ENCODE measurements at regions not wholly inside any gene's neighbourhood (a gene's known extent, or its start where the extent isn't known, plus 50 kb on each side); places are given as distances from the start of the nearest gene placed in this dataset.

DNA sequence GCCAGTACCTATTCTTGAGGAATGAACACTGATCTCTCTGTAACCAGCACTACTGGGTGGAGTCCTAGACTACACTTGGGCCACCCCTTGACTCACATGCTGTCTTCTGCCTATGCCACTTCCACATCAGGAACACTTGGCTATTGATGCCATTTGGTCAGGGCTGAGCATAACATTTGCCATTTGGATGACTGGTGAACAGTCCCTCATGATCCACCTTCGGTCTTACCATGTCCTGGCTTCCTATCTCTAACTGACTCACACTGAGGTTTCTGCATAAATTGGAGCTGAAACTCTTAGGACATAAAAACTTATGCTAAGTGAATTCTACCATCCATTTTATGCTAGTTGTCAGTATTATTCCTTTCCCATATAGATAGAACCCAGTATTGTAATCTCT lies 91.7 kb upstream of the PELI2 start:
- DNase-seq, result no peak
- H3K27me3 Mint-ChIP-seq, result peaks cover 10 to 34% of the 10 kb centered on the region in 2 donors
- H3K9me3 Mint-ChIP-seq, result no peaks in the 10 kb centered on the region
- Histone ChIP-seq H3K27me3 (ENCODE audit: insufficient read depth, low read length, poor library complexity, severe bottlenecking) (no peaks in the 10 kb centered on the region), H3K4me1 (ENCODE audit: insufficient read depth, low read length) (no peaks in the 10 kb centered on the region), H3K9me3 (ENCODE audit: low read length) (no peaks in the 10 kb centered on the region), H3K27ac (ENCODE audit: low read depth, low read length) (no peak overlapping the region), H3K36me3 (ENCODE audit: insufficient read depth, low read length) (no peaks in the 10 kb centered on the region), H3K4me3 (ENCODE audit: low read length) (no peak overlapping the region)
- ChIA-PET CTCF (no interaction called here), POLR2A (no interaction called here)
- no peaks in the 10 kb centered on the region for H3K36me3 Mint-ChIP-seq
- H3K4me1 Mint-ChIP-seq, result no peaks in the 10 kb centered on the region
- no peak overlapping the region for H3K4me3 Mint-ChIP-seq
- H3K27ac Mint-ChIP-seq, result no peak overlapping the region

DNA sequence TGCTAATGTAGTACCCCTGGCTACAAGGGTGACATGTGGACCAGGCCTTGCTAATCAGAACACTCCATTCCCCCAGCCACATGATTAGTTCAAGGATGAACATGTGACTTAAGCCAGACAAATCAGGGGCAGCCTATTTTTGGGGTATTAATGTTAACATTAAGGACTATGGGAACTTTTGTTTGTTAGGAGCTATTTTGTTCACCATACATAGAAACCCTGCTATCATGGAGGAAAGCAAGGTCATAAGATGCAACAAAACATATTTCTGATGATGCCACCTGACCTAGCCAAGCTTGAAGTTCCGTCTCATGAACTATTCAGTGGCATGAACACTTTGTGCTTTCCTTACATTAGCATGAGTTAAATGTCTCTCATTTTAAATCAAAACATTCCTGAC lies 90.8 kb upstream of the PELI2 start:
- H3K9me3 ChIP-seq (ENCODE audit: low read length), result no peaks in the 10 kb centered on the region
- no peak overlapping the region for H3K27ac ChIP-seq (ENCODE audit: low read depth, low read length)
- H3K4me1 ChIP-seq (ENCODE audit: insufficient read depth, low read length), result no peaks in the 10 kb centered on the region
- ChIA-PET CTCF (interaction anchor here (1.1 kb wide), 1 partner anchor 9 kb away, joined by 3 read pairs; no protein-coding TSS in a partner anchor), POLR2A (no interaction called here)
- no peak overlapping the region for H3K4me3 ChIP-seq (ENCODE audit: low read length)
- no peak for DNase-seq
- Mint-ChIP-seq H3K4me3 (no peak overlapping the region), H3K36me3 (no peaks in the 10 kb centered on the region), H3K9me3 (no peaks in the 10 kb centered on the region), H3K4me1 (no peaks in the 10 kb centered on the region), H3K27ac (no peak overlapping the region), H3K27me3 (peaks cover 8 to 30% of the 10 kb centered on the region in 2 donors)
- H3K36me3 ChIP-seq (ENCODE audit: insufficient read depth, low read length), result no peaks in the 10 kb centered on the region
- H3K27me3 ChIP-seq (ENCODE audit: insufficient read depth, low read length, poor library complexity, severe bottlenecking), result no peaks in the 10 kb centered on the region

DNA sequence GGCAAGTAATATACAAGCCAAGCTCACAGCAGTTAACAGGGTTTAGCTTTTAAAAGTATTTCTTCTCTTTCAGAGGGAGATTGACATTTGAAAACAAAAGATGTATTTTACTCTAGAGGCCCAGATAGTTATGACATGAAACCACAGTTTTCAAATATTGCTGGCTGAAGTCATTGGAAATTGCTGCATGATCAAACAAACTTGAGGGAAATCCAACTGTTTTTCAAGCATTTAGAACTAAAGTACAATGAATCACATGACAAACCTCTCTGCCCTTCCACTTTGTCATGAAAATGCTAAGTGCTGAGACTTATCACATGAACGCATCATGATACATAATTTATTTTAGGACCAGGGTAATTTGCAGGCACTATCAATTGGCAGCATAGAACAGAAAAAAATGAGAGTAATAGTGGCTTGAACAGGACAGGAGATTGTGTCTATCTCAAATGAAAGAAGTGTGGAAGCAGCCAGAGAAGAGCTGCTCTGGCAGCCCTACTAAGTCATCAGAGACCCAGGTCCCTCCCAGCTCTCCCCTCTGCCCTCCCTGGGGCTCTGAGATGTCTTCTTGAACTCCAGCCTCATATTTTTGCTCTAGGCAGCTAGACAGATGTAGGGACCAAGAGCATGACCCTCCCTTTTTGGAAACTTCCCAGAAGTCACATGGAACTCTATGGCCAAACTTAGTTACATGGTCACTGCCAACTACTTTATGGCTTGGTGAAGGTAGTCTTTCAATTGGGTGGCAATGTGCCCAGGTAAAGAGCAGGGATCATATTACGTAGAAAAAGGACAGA lies 90.1 kb upstream of the PELI2 start:
- no peaks in the 10 kb centered on the region for H3K36me3 Mint-ChIP-seq

DNA sequence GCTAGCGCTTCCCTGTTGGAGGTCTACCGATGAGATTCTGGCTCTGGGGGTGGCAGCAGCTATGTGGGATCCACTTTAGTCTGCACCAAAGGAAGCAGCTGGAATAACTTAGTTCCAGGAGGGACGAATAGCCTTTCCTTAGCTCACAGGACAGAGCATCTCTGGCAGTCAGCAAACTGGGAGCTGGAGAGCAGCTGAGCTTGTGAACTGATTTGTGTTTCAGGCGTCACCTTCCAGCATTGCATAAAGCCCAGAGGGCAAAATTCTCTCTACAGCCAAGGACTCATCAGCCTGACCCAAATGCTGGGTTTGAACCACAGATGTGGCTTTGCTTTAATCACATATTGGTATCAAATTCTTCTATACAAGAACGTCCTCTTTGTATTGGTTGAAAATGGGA lies 81.9 kb upstream of the PELI2 start:
- Histone ChIP-seq H3K9me3 (ENCODE audit: low read length) (no peaks in the 10 kb centered on the region), H3K36me3 (ENCODE audit: insufficient read depth, low read length) (no peaks in the 10 kb centered on the region), H3K4me3 (ENCODE audit: low read length) (no peak overlapping the region), H3K27ac (ENCODE audit: low read depth, low read length) (no peak overlapping the region), H3K4me1 (ENCODE audit: insufficient read depth, low read length) (no peaks in the 10 kb centered on the region), H3K27me3 (ENCODE audit: insufficient read depth, low read length, poor library complexity, severe bottlenecking) (no peaks in the 10 kb centered on the region)
- ChIA-PET CTCF (interaction anchor here (0.9 kb wide), 1 partner anchor 9 kb away, joined by 3 read pairs; no protein-coding TSS in a partner anchor), POLR2A (no interaction called here)
- Mint-ChIP-seq H3K4me1 (no peaks in the 10 kb centered on the region), H3K36me3 (no peaks in the 10 kb centered on the region), H3K27me3 (peaks cover 11 to 19% of the 10 kb centered on the region in 2 donors), H3K4me3 (no peak overlapping the region), H3K9me3 (no peaks in the 10 kb centered on the region), H3K27ac (no peak overlapping the region)
- DNase-seq, result no peak

More for the DNA sequence above, 90.1 kb upstream of the PELI2 start:
- peaks cover 8 to 28% of the 10 kb centered on the region in 2 donors for H3K27me3 Mint-ChIP-seq
- Histone ChIP-seq H3K4me1 (ENCODE audit: insufficient read depth, low read length) (no peaks in the 10 kb centered on the region), H3K9me3 (ENCODE audit: low read length) (no peaks in the 10 kb centered on the region), H3K27me3 (ENCODE audit: insufficient read depth, low read length, poor library complexity, severe bottlenecking) (no peaks in the 10 kb centered on the region), H3K36me3 (ENCODE audit: insufficient read depth, low read length) (no peaks in the 10 kb centered on the region), H3K4me3 (ENCODE audit: low read length) (no peak overlapping the region), H3K27ac (ENCODE audit: low read depth, low read length) (no peak overlapping the region)
- H3K27ac Mint-ChIP-seq, result no peak overlapping the region
- no peaks in the 10 kb centered on the region for H3K9me3 Mint-ChIP-seq
- CTCF ChIA-PET, result interaction anchor here (1.1 kb wide), 1 partner anchor 8 kb away, joined by 3 read pairs; no protein-coding TSS in a partner anchor
- no peak for DNase-seq
- POLR2A ChIA-PET, result no interaction called here
- H3K4me3 Mint-ChIP-seq, result no peak overlapping the region
- H3K4me1 Mint-ChIP-seq, result no peaks in the 10 kb centered on the region

DNA sequence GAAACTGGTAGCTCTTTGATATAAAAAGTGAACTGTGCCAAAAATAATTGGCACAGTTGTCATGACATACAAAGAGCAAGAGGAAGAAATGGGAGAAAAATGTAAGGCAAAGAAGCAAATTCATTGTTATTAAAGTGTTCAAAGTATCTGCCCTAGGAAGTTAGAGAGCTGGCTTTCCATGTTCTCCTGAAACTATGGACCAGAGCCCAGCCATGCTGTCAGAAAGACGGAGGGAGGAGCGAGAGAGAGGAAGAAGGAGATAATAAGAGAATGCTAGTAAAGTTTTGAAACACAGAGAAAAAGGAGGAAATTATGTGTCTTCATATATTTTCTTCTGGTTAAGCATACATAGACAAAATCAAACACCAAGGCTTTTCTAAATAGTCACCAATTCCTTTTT lies 78.1 kb upstream of the PELI2 start:
- H3K27ac Mint-ChIP-seq, result no peak overlapping the region
- no peaks in the 10 kb centered on the region for H3K9me3 Mint-ChIP-seq
- no peak overlapping the region for H3K4me3 ChIP-seq (ENCODE audit: low read length)
- H3K36me3 ChIP-seq (ENCODE audit: insufficient read depth, low read length), result no peaks in the 10 kb centered on the region
- peaks cover 8 to 41% of the 10 kb centered on the region in 2 donors for H3K27me3 Mint-ChIP-seq
- POLR2A ChIA-PET, result no interaction called here
- no peaks in the 10 kb centered on the region for H3K27me3 ChIP-seq (ENCODE audit: insufficient read depth, low read length, poor library complexity, severe bottlenecking)
- H3K36me3 Mint-ChIP-seq, result no peaks in the 10 kb centered on the region
- no peak overlapping the region for H3K4me3 Mint-ChIP-seq
- no peaks in the 10 kb centered on the region for H3K4me1 Mint-ChIP-seq
- CTCF ChIA-PET, result no interaction called here
- H3K4me1 ChIP-seq (ENCODE audit: insufficient read depth, low read length), result no peaks in the 10 kb centered on the region
- no peak for DNase-seq
- H3K9me3 ChIP-seq (ENCODE audit: low read length), result no peaks in the 10 kb centered on the region
- no peak overlapping the region for H3K27ac ChIP-seq (ENCODE audit: low read depth, low read length)

DNA sequence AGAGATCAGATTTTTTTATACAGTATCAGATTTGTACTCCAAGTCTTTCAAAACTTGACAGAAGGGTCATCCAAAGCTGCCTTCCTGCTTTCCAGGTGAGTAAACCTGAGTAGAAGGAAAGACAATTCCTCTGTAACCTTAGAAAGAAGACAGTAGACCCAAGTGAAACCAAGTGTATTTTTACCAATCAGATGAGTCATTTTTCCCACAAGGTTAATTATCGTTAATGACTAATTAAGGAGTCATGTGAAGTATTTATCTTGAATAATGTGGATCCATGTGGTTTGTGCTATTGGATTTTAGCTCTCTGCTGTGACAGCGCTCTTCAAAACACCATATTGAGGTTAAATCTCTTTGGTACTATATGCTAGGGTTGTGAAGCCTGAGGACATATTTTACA lies 74.0 kb upstream of the PELI2 start:
- Histone ChIP-seq H3K9me3 (ENCODE audit: low read length) (no peaks in the 10 kb centered on the region), H3K36me3 (ENCODE audit: insufficient read depth, low read length) (no peaks in the 10 kb centered on the region), H3K27ac (ENCODE audit: low read depth, low read length) (no peak overlapping the region), H3K4me3 (ENCODE audit: low read length) (no peak overlapping the region), H3K4me1 (ENCODE audit: insufficient read depth, low read length) (no peaks in the 10 kb centered on the region), H3K27me3 (ENCODE audit: insufficient read depth, low read length, poor library complexity, severe bottlenecking) (no peaks in the 10 kb centered on the region)
- CTCF ChIA-PET, result no interaction called here
- no peak for DNase-seq
- POLR2A ChIA-PET, result no interaction called here
- H3K36me3 Mint-ChIP-seq, result no peaks in the 10 kb centered on the region
- peaks cover 0 to 31% of the 10 kb centered on the region in 2 donors for H3K27me3 Mint-ChIP-seq
- no peak overlapping the region for H3K4me3 Mint-ChIP-seq
- no peak overlapping the region for H3K27ac Mint-ChIP-seq
- no peaks in the 10 kb centered on the region for H3K9me3 Mint-ChIP-seq
- no peaks in the 10 kb centered on the region for H3K4me1 Mint-ChIP-seq

DNA sequence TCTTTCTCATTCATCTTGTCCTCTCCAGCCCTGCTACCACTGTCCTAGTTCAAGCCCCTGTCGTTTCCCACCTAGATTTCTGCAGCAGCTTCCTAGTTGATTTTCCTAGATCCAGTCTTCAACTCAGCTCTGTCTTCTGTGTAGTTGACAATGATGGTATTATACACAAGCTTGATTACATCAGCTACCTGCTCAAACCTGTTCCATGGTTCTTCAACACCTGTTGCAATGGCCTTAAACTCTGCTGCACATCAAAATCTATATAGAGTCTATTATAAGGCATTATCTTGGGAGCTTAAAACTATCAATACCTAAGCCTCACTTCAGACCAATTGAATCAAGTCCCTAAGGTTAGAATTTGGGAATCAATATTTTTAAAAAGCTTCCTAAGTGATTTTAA lies 71.7 kb upstream of the PELI2 start:
- Histone ChIP-seq H3K4me1 (ENCODE audit: insufficient read depth, low read length) (no peaks in the 10 kb centered on the region), H3K27ac (ENCODE audit: low read depth, low read length) (no peak overlapping the region), H3K36me3 (ENCODE audit: insufficient read depth, low read length) (no peaks in the 10 kb centered on the region), H3K4me3 (ENCODE audit: low read length) (no peak overlapping the region), H3K27me3 (ENCODE audit: insufficient read depth, low read length, poor library complexity, severe bottlenecking) (no peaks in the 10 kb centered on the region), H3K9me3 (ENCODE audit: low read length) (no peaks in the 10 kb centered on the region)
- H3K9me3 Mint-ChIP-seq, result no peaks in the 10 kb centered on the region
- CTCF ChIA-PET, result no interaction called here
- no peak overlapping the region for H3K4me3 Mint-ChIP-seq
- no peaks in the 10 kb centered on the region for H3K36me3 Mint-ChIP-seq
- no peaks in the 10 kb centered on the region for H3K4me1 Mint-ChIP-seq
- no peak overlapping the region for H3K27ac Mint-ChIP-seq
- peaks cover 0 to 29% of the 10 kb centered on the region in 2 donors for H3K27me3 Mint-ChIP-seq
- POLR2A ChIA-PET, result no interaction called here
- DNase-seq, result no peak

DNA sequence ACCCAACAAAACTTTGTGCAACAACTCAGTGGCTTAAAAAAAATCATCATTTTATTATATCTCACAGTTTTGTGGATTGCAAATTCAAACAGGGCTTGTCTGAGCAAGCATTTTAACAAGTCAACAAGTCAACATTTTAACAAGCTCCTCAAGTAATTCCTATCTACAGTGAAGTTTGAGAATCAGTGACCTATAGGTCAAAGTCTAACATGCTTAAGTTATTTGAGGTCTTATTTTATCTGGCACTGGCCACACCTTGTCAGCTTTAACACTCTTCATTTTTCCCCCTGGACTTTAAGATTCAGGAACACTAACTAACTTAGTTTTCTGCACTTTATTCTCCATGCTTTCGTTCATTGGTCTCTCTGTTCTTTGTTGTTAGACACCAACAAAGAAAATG lies 71.2 kb upstream of the PELI2 start:
- H3K27ac Mint-ChIP-seq, result no peak overlapping the region
- no peaks in the 10 kb centered on the region for H3K9me3 Mint-ChIP-seq
- H3K4me3 ChIP-seq (ENCODE audit: low read length), result no peak overlapping the region
- no peaks in the 10 kb centered on the region for H3K9me3 ChIP-seq (ENCODE audit: low read length)
- H3K27me3 Mint-ChIP-seq, result peaks cover 0 to 25% of the 10 kb centered on the region in 2 donors
- no peak overlapping the region for H3K4me3 Mint-ChIP-seq
- H3K4me1 Mint-ChIP-seq, result no peaks in the 10 kb centered on the region
- CTCF ChIA-PET, result no interaction called here
- H3K4me1 ChIP-seq (ENCODE audit: insufficient read depth, low read length), result no peaks in the 10 kb centered on the region
- no peaks in the 10 kb centered on the region for H3K36me3 ChIP-seq (ENCODE audit: insufficient read depth, low read length)
- DNase-seq, result no peak
- no peaks in the 10 kb centered on the region for H3K36me3 Mint-ChIP-seq
- no peak overlapping the region for H3K27ac ChIP-seq (ENCODE audit: low read depth, low read length)
- POLR2A ChIA-PET, result no interaction called here
- no peaks in the 10 kb centered on the region for H3K27me3 ChIP-seq (ENCODE audit: insufficient read depth, low read length, poor library complexity, severe bottlenecking)

Measured in CD8-positive, alpha-beta memory T cell (primary cell).